ENCODE measurements at regions not wholly inside any gene's neighbourhood (a gene's known extent, or its start where the extent isn't known, plus 50 kb on each side); places are given as distances from the start of the nearest gene placed in this dataset.

- no peaks in the 10 kb centered on the region for H3K4me1 ChIP-seq
- H3K9me3 ChIP-seq (ENCODE audit: low read depth) = no peaks in the 10 kb centered on the region
- no peak overlapping the region for H3K9ac ChIP-seq
- TF ChIP-seq EZH2 (IDR thresholded peaks at IDR 0.05) (no peak), EZH2phosphoT487 (IDR thresholded peaks at IDR 0.05) (no peak)
- TF ChIP-seq, protein P1, sequence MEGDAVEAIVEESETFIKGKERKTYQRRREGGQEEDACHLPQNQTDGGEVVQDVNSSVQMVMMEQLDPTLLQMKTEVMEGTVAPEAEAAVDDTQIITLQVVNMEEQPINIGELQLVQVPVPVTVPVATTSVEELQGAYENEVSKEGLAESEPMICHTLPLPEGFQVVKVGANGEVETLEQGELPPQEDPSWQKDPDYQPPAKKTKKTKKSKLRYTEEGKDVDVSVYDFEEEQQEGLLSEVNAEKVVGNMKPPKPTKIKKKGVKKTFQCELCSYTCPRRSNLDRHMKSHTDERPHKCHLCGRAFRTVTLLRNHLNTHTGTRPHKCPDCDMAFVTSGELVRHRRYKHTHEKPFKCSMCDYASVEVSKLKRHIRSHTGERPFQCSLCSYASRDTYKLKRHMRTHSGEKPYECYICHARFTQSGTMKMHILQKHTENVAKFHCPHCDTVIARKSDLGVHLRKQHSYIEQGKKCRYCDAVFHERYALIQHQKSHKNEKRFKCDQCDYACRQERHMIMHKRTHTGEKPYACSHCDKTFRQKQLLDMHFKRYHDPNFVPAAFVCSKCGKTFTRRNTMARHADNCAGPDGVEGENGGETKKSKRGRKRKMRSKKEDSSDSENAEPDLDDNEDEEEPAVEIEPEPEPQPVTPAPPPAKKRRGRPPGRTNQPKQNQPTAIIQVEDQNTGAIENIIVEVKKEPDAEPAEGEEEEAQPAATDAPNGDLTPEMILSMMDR (IDR thresholded peaks at IDR 0.05) = no peak
- H3K79me2 ChIP-seq (ENCODE audit: low read depth) = no peaks in the 10 kb centered on the region
- no peak overlapping the region for H3K4me2 ChIP-seq
- H3K4me3 ChIP-seq = no peak overlapping the region
- no peaks in the 10 kb centered on the region for H3K36me3 ChIP-seq
- Mint-ChIP-seq H3K4me3 (no peak overlapping the region), H3K4me1 (no peaks in the 10 kb centered on the region), H3K9me3 (no peaks in the 10 kb centered on the region), H3K36me3 (no peaks in the 10 kb centered on the region), H3K27ac (no peak overlapping the region), H3K27me3 (ENCODE audit: insufficient read depth, low read depth) (peaks cover 4% of the 10 kb centered on the region)
- H3F3A ChIP-seq (ENCODE audit: low read depth) = no peaks in the 10 kb centered on the region
- H3K27ac ChIP-seq = no peak overlapping the region
- no peaks in the 10 kb centered on the region for H4K20me1 ChIP-seq (ENCODE audit: low read depth)
- H3K27me3 ChIP-seq = no peaks in the 10 kb centered on the region
- H2AFZ ChIP-seq (replicated peaks) = no peak overlapping the region
- no peak for DNase-seq (ENCODE audit: low spot score)
Measured at GRCh38 chr6:109920911-109921310, 57.2 kb upstream of the GPR6 start.

- H3K9me3 ChIP-seq (ENCODE audit: low read depth) = no peaks in the 10 kb centered on the region
- H2AFZ ChIP-seq (replicated peaks) = no peak overlapping the region
- H3K79me2 ChIP-seq (ENCODE audit: low read depth) = no peaks in the 10 kb centered on the region
- no peak overlapping the region for H3K4me3 ChIP-seq
- H3F3A ChIP-seq (ENCODE audit: low read depth) = no peaks in the 10 kb centered on the region
- no peaks in the 10 kb centered on the region for H3K36me3 Mint-ChIP-seq
- H3K4me3 Mint-ChIP-seq = no peak overlapping the region
- DNase-seq (ENCODE audit: low spot score) = no peak
- no peak overlapping the region for H3K27ac ChIP-seq
- no peak overlapping the region for H3K9ac ChIP-seq
- no peaks in the 10 kb centered on the region for H3K4me1 Mint-ChIP-seq
- TF ChIP-seq EZH2 (IDR thresholded peaks at IDR 0.05) (no peak), EZH2phosphoT487 (IDR thresholded peaks at IDR 0.05) (no peak)
- TF ChIP-seq, protein P1 (IDR thresholded peaks at IDR 0.05) = no peak
- H3K9me3 Mint-ChIP-seq = no peaks in the 10 kb centered on the region
- H3K27me3 ChIP-seq = no peaks in the 10 kb centered on the region
- no peak overlapping the region for H3K4me2 ChIP-seq
- peaks cover 2% of the 10 kb centered on the region for H3K27me3 Mint-ChIP-seq (ENCODE audit: insufficient read depth, low read depth)
- H4K20me1 ChIP-seq (ENCODE audit: low read depth) = no peaks in the 10 kb centered on the region
- no peaks in the 10 kb centered on the region for H3K36me3 ChIP-seq
- no peak overlapping the region for H3K27ac Mint-ChIP-seq
- no peaks in the 10 kb centered on the region for H3K4me1 ChIP-seq
Measured at GRCh38 chr6:109922851-109923250, 55.3 kb upstream of the GPR6 start.

GRCh38 chr6:109925075-109925474 is 53.0 kb upstream of the GPR6 start:
- H3K36me3 ChIP-seq = no peaks in the 10 kb centered on the region
- no peak overlapping the region for H3K27ac ChIP-seq
- H3K9me3 Mint-ChIP-seq = no peaks in the 10 kb centered on the region
- no peak for TF ChIP-seq EZH2 (IDR thresholded peaks at IDR 0.05)
- TF ChIP-seq EZH2phosphoT487 (IDR thresholded peaks at IDR 0.05) = no peak
- TF ChIP-seq, protein P1 (IDR thresholded peaks at IDR 0.05) = no peak
- no peaks in the 10 kb centered on the region for H3K4me1 ChIP-seq
- H4K20me1 ChIP-seq (ENCODE audit: low read depth) = no peaks in the 10 kb centered on the region
- H3K36me3 Mint-ChIP-seq = no peaks in the 10 kb centered on the region
- H3K9ac ChIP-seq = no peak overlapping the region
- H3K27ac Mint-ChIP-seq = no peak overlapping the region
- H3K4me2 ChIP-seq = no peak overlapping the region
- no peaks in the 10 kb centered on the region for H3K9me3 ChIP-seq (ENCODE audit: low read depth)
- no peaks in the 10 kb centered on the region for H3K4me1 Mint-ChIP-seq
- no peaks in the 10 kb centered on the region for H3K79me2 ChIP-seq (ENCODE audit: low read depth)
- no peak overlapping the region for H3K4me3 ChIP-seq
- no peak overlapping the region for H3K4me3 Mint-ChIP-seq
- DNase-seq (ENCODE audit: low spot score) = no peak
- H2AFZ ChIP-seq (replicated peaks) = no peak overlapping the region
- H3K27me3 ChIP-seq = no peaks in the 10 kb centered on the region
- H3F3A ChIP-seq (ENCODE audit: low read depth) = no peaks in the 10 kb centered on the region
- peaks cover 2% of the 10 kb centered on the region for H3K27me3 Mint-ChIP-seq (ENCODE audit: insufficient read depth, low read depth)

All from neural progenitor cell (in vitro differentiated cells).